ENCODE measurements at regions not wholly inside any gene's neighbourhood (a gene's known extent, or its start where the extent isn't known, plus 50 kb on each side); places are given as distances from the start of the nearest gene placed in this dataset.
A peak's percentile ranks its signal among the peaks of the same experiment; 100 is the strongest.

DNA sequence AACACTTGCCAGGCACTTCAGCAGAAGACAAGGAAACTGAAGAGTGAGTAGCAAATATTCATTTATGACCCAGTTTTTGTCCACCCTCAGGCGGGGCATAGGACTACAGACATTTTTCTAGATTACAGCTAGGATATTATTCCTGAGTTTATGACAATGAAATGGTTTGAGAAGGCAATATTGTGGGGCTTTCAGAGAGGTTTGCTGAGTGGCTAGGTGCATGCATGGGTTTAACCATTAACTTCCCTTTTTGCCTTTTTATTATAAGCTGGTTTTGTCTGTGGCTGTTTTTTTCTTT is 104.0 kb upstream of the BCAT1 start:
- Histone ChIP-seq H3K27ac (no peak overlapping the region), H3K36me3 (no peaks in the 10 kb centered on the region), H3K4me1 (ENCODE audit: low read depth) (peaks cover 6% of the 10 kb centered on the region), H3K27me3 (no peaks in the 10 kb centered on the region), H3K9me3 (ENCODE audit: low read depth) (no peaks in the 10 kb centered on the region), H3K4me3 (no peak overlapping the region)
- TF ChIP-seq, protein P1, sequence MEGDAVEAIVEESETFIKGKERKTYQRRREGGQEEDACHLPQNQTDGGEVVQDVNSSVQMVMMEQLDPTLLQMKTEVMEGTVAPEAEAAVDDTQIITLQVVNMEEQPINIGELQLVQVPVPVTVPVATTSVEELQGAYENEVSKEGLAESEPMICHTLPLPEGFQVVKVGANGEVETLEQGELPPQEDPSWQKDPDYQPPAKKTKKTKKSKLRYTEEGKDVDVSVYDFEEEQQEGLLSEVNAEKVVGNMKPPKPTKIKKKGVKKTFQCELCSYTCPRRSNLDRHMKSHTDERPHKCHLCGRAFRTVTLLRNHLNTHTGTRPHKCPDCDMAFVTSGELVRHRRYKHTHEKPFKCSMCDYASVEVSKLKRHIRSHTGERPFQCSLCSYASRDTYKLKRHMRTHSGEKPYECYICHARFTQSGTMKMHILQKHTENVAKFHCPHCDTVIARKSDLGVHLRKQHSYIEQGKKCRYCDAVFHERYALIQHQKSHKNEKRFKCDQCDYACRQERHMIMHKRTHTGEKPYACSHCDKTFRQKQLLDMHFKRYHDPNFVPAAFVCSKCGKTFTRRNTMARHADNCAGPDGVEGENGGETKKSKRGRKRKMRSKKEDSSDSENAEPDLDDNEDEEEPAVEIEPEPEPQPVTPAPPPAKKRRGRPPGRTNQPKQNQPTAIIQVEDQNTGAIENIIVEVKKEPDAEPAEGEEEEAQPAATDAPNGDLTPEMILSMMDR (IDR thresholded peaks at IDR 0.05; ENCODE audit: low read depth, low read length), result no peak
- DNase-seq (ENCODE audit: low read depth in 1 of 2, low spot score in 1 of 2), result no peak

DNA sequence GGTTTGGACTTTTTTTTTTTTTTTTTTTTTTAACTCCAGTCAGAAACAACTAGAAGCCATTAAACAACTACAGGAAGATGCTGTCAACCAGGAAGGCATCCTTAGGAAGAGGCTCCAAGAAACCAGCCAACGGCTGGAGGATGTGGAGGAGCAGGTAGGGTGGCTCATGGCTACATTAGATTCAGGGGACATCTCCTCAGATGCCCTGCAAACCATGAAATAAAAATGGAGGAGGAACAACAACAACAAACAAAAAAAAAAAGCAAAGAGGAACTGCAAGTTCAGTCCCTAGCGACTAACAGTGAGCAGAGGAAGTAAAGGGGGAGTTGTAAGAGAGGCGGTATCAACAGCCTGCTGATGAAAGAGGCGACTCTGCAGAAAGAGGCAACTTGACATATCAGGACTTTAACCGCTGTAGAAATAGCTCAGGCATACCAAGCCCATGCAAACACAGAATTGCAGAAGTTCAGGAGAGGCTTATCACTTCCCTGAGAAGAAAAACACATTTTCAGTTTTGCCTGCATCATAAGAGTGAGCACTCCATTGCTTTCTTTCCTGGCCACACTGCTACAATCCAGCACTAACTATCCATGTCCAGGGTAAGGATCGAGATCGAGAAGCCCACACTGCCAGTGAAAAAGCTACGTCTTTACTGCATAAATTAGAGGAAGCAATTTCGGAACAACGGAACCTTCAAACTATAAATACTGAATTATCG is 103.5 kb upstream of the BCAT1 start:
- no peak overlapping the region for H3K4me3 ChIP-seq
- no peaks in the 10 kb centered on the region for H3K36me3 ChIP-seq
- no peak overlapping the region for H3K27ac ChIP-seq
- H3K27me3 ChIP-seq, result no peaks in the 10 kb centered on the region
- TF ChIP-seq, protein P1 (IDR thresholded peaks at IDR 0.05; ENCODE audit: low read depth, low read length), result no peak
- peak; percentile 42 to 48 for DNase-seq (ENCODE audit: low read depth in 1 of 2, low spot score in 1 of 2)
- H3K4me1 ChIP-seq (ENCODE audit: low read depth), result peaks cover 6% of the 10 kb centered on the region
- no peaks in the 10 kb centered on the region for H3K9me3 ChIP-seq (ENCODE audit: low read depth)

DNA sequence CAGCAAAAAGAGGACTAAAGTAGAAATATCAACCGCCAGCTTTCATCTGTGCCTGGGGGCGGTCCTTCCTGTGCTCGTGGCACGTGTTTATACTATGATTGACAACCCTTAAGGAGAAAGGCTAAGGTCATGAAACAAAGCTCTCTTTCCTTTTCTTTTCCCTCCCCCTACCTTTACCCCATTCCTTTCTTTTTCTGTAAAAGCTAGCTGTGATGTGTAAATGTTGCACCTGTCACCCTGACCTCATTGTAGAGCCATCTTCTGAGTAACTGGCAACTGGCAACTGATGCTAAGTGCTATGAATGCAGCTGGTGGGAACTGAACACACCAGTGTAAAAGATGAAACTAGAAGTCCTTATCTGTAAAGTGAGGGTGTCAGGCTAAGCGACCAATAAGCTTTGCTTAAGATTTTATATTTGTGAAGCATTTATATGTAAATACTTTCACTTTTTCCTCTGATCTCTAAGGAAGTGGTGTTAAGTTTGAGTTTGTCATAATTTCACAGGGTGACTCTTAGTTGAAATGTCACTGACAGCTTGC is 102.8 kb upstream of the BCAT1 start:
- H3K36me3 ChIP-seq, result no peaks in the 10 kb centered on the region
- DNase-seq (ENCODE audit: low read depth in 1 of 2, low spot score in 1 of 2), result no peak
- H3K27me3 ChIP-seq, result no peaks in the 10 kb centered on the region
- H3K4me3 ChIP-seq, result no peak overlapping the region
- H3K4me1 ChIP-seq (ENCODE audit: low read depth), result peaks cover 6% of the 10 kb centered on the region
- no peak overlapping the region for H3K27ac ChIP-seq
- TF ChIP-seq, protein P1 (IDR thresholded peaks at IDR 0.05; ENCODE audit: low read depth, low read length), result no peak
- H3K9me3 ChIP-seq (ENCODE audit: low read depth), result no peaks in the 10 kb centered on the region

DNA sequence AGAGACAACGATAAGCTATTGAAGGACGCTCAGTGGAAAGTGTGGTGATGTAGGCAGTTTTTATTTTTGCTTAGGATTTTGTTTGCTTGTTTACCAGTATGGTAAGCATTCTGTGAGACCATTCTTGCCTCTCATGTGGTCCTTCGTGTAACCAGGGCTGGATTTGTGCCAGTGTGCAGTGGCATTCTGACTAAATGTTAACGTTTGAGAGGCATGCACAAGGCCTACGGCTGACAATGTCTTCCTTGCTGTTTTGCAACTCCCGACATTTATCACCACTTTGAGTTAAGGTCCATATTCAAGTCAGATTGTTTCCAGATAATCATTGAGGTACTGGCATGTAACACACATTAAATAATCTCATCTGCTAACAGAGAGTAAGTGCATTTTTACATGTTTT is 102.3 kb upstream of the BCAT1 start:
- Histone ChIP-seq H3K4me3 (no peak overlapping the region), H3K36me3 (no peaks in the 10 kb centered on the region), H3K4me1 (ENCODE audit: low read depth) (peaks cover 6% of the 10 kb centered on the region), H3K9me3 (ENCODE audit: low read depth) (no peaks in the 10 kb centered on the region), H3K27ac (no peak overlapping the region), H3K27me3 (no peaks in the 10 kb centered on the region)
- TF ChIP-seq, protein P1 (IDR thresholded peaks at IDR 0.05; ENCODE audit: low read depth, low read length), result no peak
- no peak for DNase-seq (ENCODE audit: low read depth in 1 of 2, low spot score in 1 of 2)

DNA sequence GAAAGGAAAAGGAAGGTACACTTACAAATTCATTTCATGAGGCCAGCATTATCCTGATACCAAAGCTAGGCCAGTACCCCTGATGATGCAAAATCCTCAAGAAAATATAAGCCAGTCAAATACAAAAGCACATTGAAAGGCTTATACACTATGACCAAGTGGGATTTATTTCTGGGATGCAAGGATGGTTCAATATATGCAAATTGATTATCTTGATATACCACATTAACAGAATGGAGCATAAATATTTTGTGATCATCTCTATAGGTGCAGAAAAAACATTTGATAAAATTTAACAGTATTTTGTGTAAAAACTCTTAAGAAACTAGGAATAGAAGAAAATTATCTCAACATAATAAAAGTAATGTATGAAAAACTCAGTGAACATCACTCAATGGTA is 97.0 kb upstream of the BCAT1 start:
- no peaks in the 10 kb centered on the region for H3K9me3 ChIP-seq (ENCODE audit: low read depth)
- no peak overlapping the region for H3K27ac ChIP-seq
- H3K27me3 ChIP-seq, result no peaks in the 10 kb centered on the region
- no peak for DNase-seq (ENCODE audit: low read depth in 1 of 2, low spot score in 1 of 2)
- H3K4me3 ChIP-seq, result no peak overlapping the region
- no peaks in the 10 kb centered on the region for H3K4me1 ChIP-seq (ENCODE audit: low read depth)
- TF ChIP-seq, protein P1 (IDR thresholded peaks at IDR 0.05; ENCODE audit: low read depth, low read length), result no peak
- H3K36me3 ChIP-seq, result no peaks in the 10 kb centered on the region
